ENCODE measurements at regions not wholly inside any gene's neighbourhood (a gene's known extent, or its start where the extent isn't known, plus 50 kb on each side); places are given as distances from the start of the nearest gene placed in this dataset.

GRCh38 chr6:37104824-37105147 lies 65.2 kb upstream of the PIM1 start:
- TF ChIP-seq, protein P1, sequence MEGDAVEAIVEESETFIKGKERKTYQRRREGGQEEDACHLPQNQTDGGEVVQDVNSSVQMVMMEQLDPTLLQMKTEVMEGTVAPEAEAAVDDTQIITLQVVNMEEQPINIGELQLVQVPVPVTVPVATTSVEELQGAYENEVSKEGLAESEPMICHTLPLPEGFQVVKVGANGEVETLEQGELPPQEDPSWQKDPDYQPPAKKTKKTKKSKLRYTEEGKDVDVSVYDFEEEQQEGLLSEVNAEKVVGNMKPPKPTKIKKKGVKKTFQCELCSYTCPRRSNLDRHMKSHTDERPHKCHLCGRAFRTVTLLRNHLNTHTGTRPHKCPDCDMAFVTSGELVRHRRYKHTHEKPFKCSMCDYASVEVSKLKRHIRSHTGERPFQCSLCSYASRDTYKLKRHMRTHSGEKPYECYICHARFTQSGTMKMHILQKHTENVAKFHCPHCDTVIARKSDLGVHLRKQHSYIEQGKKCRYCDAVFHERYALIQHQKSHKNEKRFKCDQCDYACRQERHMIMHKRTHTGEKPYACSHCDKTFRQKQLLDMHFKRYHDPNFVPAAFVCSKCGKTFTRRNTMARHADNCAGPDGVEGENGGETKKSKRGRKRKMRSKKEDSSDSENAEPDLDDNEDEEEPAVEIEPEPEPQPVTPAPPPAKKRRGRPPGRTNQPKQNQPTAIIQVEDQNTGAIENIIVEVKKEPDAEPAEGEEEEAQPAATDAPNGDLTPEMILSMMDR (IDR thresholded peaks at IDR 0.05): no peak
- no peak for TF ChIP-seq POLR2AphosphoS5 (IDR thresholded peaks at IDR 0.05)
- no peak for TF ChIP-seq POLR2A (IDR thresholded peaks at IDR 0.05)
